Stimulated activated naive CD4-positive, alpha-beta T cell (primary cell): ENCODE measurements at regions not wholly inside any gene's neighbourhood (a gene's known extent, or its start where the extent isn't known, plus 50 kb on each side); places are given as distances from the start of the nearest gene placed in this dataset.

Source experiments
- DNase-seq, 6 experiments: peaks; one replicate each; lab custom pipeline; 2025; lab: John Stamatoyannopoulos, UW

DNA sequence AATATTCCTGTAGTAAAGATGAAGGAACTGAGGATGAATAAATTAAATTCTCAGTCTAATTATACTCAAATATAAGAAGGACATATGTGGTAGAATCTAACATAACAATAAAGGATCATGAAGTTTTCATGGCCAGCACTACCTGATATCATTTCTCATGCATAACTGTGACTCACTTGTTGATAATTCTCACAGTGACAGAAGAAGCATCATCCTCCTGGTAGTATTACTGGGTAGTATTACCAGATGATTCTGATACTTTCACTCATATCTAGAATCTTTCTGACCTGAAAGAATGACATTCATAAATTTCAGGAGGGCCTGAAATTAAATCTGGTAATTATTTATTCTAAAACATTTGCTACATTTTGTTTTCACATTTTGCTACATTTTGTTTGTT is 1375.0 kb downstream of the EPHA7 start:
- no peak for DNase-seq

DNA sequence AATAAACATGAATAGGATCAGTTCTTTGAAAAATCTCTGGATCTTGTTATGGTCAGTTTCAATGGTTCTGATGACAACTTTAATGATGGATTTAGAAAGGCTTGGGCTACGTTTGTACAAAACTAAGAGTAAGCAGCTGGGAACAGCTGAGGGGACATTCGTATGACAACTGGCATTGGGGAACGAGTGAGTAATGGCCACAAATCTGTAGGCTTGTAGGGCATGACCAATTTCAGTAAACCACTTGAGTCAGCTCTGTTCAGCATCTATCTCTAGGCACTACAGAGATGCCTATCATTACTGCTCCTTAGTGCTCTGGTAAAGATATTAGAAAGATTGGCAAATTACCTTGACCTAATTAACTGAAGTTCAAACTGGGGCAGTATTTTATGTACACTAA is 1375.6 kb downstream of the EPHA7 start:
- no peak for DNase-seq

DNA sequence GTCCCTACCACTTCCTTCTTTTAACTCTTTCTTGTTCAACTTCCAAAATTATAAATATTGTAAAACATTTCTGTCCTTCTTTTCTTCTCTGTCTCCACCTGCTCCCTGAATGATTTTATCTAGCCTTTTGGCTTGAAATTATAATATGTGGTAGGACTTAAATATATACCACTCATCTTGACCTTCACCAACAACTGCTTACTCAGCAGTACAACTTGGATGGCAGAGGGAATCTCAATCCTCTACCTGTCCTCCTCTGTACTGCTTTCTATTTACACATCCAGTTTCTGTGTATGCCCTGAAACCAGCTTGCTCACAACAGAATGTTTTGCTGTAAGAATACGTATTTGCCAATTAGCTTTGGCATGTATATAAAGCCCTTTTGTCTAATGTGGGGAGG is 1392.5 kb downstream of the EPHA7 start:
- DNase-seq: no peak

DNA sequence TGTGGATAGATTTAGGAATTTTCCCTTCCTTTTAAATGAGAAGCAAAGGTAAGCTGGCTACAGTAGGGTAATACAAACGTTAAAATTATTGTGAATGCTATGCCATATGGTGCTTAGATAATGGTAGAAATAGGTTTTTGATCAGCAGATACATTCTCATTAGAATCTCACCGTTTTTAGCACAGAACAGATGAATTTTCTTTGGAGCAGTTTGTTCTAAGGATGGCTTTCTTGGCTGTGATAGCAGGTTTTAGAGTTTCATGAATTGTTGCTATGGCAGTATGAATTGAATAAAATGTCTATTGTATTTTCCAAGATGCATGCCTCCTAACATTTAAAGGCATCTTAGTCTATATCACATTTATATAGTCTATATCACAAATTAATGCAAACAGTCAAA is 1394.5 kb downstream of the EPHA7 start:
- no peak for DNase-seq

DNA sequence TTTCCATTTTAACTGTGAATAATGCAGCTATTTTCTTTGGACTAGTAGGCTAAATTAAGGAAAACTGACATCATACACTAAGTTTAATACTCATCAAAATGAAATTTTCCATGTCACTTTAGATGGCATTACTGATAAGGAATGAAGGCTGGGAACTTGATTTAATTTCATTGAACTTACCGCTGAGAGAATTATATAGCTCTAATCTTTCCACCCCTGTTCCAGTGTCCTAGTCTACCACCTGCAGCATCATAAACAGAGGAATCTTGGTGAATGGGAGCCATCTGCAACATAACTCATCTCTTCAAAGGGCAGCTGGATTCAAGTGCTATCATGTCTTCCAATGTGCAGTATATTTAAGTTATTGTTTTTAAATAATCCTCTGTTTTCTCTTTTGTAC is 1395.2 kb downstream of the EPHA7 start:
- DNase-seq: no peak

DNA sequence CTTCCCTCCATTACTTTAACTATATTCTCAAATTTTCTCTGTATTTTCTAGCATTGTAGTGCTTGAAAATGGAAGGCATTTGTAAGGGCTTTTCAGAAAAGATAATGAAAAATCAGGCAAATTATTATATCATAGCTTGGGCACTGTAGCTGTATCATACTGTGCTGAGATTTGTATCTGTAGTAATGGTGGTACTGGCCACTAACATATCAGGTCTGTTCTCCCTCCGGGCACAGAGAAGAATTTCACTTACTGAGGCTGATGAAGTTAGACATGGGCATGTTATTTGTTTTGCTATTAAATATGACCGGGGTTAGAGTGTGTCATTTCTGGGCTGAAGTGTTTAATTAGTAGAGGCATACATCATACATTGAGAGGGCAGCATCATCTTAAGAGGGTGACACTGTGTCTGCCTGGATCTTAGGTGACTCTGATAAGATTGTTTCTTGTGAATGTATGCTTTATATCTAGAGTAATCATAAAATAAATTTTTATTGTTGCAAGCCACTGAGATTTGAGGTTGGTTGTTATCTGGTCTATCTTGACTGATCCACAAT is 1395.9 kb downstream of the EPHA7 start:
- DNase-seq: no peak

DNA sequence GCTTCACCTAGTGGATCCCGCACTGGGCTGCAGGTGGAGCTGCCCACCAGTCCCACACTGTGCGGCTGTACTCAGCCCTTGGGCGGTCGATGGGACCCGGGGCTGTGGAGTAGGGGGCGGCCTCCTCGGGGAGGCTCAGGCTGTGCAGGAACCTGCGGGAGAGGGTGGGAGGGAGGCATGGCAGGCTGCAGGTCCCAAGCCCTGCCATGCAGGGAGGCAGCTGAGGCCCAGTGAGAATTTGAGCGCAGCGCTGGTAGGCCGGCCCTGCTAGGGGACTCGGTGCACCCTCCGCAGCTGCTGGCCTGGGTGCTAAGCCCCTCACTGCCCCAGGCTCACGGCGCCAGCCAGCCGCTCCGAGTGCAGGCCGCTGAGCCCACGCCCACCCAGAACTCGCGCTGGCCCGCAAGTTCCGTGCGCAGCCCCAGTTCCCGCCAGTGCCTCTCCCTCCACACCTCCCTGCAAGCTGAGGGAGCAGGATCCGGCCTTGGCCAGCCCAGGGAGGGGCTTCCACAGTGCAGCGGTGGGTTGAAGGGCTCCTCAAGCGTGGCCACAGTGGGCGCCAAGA is 1407.6 kb downstream of the EPHA7 start:
- DNase-seq: no peak

DNA sequence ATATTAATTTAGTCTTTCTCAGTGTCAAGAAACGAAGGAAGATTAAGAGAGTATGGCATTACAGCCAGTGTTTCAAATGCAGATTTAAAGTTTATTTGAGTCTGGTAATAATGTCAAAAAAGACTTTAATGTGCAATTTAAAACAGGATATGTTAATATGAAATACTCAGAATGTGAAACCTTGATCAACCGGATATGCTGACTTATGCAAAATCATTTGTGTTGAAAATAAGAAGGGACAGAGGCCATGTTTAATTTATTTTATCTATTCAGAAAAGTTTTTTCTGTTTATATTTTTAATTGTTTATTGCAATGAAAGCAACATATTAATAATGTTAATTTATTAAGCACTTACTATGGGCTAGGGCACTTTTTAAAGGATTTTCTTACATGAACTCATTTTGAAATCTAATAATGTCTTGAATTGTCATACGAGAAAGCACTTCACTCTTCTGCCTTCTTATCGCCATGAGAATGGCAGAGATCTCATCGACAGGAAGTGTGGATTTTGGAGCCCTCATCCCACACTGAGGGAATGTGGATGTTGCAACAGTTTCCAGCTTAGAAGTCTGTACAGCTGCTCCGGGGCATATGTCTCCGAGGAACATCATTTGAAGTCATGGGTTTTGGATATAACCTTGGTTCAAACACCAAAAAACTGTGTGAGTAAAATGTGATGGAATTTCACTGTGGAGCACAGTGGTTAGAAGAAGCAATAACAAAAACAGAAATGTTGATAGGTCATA is 1410.4 kb downstream of the EPHA7 start:
- no peak for DNase-seq

DNA sequence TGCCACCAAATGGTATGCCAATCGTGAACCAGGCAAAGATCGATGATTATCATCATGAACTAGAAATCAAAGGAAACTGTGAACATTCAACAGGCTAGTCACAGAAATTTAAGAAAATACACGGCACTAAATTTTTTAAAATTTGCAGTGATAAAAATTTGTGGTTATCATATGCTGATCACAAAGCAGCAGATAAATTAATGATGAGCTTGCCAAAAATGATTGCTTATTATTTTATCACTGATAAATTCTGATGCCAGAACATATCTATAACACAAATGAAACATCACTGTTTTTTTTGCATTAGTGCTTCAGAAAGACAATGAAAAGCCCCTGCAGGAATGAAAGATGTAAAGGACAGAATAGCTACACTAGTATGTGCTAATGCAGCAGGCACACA is 1413.2 kb upstream of the MAP3K7 start:
- no peak for DNase-seq

DNA sequence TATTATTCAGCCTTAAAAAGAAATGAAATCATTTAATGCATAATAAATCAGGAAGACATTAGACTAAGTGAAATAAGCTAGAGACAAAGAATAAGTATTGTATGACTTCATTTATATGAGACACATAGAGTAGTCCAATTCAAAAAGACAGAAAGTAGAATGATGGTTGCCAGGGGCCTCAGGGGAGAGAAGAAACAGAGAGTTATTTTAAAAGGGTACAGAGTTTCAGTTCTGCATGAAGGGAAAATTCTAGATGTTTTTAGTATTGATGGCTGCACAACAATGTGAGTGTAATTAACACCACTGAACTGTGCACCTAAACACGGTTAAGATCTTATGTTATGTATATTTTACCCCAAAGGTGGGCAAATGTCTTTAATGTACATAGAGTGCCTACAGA is 1407.9 kb upstream of the MAP3K7 start:
- DNase-seq: no peak

DNA sequence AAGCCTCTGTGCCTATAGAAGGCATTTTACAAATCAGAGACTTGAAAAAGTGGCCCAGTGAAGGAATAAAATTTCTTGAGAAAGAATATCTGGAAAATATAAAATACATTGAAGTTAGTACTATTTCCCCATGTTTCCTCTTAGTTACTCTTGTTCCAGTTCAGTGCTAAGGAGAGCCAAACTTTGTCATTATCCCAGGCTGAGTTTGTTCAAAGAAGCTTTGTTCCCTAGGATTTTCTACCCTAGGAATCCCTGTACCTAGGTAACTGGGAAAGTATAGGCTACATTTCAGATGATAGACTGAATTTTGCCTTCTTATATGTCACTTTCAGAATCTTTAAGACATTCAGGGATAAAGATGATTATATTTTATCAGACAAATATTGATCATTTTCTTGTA is 1395.7 kb upstream of the MAP3K7 start:
- no peak for DNase-seq

DNA sequence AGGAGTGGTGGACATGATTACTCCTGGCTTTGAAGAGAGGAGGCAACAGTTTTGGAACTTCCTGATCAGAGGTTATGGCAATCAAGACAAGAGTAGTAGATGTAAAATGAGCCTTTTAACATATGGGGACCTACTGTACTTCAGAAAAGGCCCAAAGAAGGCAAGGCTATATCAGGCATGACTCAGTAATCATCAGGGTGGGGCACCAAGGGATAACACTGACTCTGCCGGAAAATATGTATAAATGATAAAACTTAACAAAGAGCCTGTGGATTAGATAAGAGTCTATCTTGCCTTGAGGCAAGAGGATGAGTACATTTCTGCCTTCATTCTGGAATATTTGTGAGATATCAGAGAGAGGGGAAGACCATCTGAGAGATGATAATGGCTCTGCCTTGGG is 1389.9 kb upstream of the MAP3K7 start:
- DNase-seq: no peak

DNA sequence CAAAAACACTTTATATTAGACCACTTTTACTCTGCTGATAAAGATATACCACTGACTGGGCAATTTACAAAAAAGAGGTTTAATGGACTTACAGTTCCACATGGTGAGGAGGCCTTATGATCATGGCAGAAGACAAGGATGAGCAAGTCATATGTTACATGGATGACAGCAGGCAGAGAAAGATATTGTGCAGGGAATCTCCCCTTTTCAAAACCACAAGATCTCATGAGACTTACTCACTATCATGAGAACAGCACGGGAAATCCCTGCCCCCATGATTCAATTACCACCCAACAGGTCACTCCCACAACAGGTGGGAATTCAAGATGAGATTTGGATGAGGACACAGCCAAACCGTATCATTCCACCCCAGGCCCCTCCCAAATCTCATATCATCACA is 1383.8 kb upstream of the MAP3K7 start:
- DNase-seq: no peak

DNA sequence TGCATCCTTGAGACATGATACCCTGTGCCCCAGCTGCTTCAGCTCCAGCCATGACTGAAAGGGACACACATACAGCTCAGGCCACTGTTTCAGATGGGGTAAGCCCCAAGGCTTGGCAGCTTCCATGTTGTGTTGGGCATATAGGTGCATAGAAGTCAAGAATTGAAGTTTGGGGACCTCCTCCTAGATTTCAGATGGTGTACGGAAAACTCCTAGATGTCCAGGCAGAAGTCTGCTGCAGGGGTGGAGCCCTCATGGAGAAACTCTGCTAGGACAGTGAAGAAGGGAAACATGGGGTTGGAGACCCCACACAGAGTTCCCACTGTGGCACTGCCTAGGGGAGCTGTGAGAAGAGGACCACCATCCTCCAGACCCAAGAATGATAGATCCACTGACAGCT is 1379.0 kb upstream of the MAP3K7 start:
- no peak for DNase-seq

DNA sequence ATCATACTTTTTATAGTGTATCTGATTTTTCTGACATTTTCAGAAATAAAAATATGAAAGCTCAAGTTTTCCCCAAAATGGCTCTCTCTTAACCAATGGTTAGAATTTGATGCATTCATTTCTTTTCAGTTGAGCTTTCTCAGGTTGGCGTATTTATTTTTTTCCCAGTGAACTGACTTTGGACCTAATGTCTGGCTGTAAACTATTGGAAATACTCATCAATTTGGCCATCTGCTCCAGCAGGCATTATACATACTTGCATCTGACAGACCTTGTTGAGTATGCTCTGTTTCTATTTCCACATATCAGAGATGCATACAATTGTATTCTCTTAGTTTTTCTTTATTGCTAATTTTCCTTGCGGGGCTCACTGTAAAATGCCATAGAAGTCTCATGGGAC is 1374.8 kb upstream of the MAP3K7 start:
- DNase-seq: no peak

DNA sequence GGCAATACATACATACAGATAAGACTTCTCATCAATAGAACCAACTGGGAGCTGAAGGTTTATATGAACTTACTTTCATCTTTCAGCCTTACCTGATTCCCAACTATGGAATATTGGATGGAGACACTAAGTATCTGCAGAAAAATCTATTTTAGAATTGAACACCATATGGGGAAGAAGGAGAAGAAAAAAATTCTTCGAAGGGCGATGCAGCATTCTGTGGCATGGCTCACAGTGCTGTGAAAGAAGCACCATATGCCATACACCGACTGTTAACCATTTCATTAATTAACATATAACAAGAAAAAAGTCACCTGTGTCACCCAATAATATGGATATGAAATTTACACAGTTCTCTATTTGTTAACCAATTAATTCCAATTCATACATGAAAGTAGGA is 1374.4 kb upstream of the MAP3K7 start:
- DNase-seq: no peak

DNA sequence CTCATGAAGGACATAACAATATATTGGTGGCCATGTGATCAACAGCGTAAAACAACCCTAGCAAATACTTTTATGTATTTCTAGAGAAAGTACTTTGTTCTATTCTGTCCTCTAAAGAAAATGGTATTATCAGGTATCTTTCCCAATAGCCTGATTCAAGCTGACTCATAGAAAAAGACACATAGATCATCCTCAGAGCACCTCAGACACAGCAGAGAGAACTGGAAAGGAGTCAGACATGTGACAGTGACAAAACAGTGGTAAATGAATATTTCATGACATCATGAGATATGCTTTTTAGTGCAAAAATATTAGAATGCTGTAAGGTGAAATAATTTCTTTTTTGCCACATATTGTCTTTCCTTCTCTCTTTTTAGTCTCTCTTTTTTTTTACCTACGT is 1355.0 kb upstream of the MAP3K7 start:
- no peak for DNase-seq

DNA sequence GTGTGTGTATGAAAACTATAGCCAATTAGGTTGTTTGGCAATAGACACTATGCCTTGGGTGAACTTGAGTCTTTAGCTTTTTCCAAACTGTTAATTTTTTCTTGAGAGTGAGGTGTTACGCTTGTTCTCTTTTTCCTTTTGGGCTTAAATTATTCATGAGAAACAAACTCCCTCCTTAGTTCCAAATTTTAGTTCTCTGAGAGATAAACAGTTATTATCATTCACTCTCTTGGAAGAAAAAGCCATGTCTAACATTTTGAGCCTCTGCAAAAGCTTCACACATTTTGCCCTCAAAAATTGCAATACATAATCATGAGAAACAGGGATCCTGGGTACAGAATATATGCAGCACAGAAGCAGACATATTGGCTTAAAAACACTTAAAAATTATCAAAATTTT is 1353.9 kb upstream of the MAP3K7 start:
- no peak for DNase-seq

DNA sequence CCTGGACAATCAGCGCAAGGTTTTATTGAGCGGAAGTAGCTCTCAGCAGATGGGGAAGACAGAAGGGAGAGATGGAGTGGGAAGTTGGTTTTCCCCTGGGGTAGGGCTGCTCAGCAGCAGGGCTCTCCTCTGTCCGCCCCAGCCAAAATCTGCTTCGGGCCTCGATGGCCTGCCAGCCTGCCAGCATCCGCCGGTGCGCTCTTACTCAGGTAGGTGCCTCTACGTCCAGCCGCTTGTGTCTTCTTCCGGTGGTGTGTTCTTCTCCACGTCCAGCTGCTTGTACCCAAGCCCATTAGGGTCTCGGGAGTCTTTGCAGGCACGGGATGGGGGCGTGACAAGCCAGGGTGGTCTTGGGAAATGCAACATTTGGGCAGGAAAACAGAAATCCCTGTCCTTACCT is 1340.0 kb upstream of the MAP3K7 start:
- DNase-seq: no peak

DNA sequence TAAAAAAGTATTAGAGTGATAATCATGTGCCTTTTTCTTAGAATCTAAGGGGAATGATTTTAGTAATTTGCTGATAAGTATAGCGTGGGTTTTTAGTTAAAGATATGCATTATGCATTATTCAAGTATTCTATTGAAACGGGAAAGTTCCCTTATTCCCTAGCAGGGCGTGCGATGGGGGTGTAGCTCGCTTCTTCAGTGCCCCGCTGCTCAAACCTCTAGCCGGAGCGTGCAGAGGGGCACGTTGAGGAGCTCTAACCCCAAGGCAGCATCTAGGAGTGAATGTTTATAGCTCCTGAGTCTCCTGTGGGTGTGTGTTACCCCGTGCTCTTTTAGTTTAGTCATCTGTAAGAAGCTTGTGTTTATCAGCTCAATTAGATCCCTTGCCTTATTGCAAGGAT is 1339.5 kb upstream of the MAP3K7 start:
- DNase-seq: no peak

DNA sequence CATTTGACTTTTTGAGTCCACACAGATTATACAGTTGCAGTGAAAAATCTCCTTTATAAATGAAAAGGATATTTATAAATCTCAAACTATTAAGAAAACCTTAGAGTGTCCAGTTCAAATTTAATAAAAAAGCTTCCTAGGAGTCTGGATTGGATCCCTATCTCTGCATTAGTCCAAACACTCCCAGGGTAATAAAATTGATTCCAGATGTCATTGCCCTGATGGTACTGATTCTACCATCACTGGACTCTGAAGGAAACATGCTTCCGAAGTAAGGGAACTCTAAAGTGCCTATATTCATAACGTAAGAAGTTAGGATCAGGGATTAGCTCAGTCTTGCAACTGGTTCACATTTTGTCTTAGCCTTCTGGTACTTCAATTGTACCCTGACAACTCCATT is 1325.1 kb upstream of the MAP3K7 start:
- no peak for DNase-seq

DNA sequence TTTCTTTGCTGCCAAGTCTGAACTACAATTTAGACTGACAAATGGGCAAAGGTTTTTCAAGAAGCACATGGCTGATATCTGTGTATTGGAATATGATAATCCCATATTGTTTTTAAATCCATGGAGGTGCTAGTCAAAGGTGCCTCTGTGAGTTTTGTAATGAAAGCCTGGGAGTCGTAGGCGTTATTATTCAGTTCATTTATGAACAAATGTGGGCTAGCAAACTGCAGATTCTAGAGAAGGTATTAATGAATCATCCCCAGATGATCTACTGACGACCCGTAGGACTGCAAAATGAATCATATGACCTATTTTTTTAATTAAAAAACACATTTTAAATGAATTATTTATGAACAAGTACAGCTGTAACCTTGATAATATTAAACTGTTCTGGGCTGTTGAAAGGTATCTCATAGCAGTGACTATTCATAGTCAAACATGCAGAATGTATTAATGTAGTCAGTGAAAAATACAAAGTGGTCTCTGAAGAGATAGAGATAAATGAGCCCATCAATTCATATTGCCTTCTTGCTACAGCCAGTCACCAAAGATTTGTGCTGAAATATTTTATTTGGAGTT is 1317.8 kb upstream of the MAP3K7 start:
- no peak for DNase-seq

DNA sequence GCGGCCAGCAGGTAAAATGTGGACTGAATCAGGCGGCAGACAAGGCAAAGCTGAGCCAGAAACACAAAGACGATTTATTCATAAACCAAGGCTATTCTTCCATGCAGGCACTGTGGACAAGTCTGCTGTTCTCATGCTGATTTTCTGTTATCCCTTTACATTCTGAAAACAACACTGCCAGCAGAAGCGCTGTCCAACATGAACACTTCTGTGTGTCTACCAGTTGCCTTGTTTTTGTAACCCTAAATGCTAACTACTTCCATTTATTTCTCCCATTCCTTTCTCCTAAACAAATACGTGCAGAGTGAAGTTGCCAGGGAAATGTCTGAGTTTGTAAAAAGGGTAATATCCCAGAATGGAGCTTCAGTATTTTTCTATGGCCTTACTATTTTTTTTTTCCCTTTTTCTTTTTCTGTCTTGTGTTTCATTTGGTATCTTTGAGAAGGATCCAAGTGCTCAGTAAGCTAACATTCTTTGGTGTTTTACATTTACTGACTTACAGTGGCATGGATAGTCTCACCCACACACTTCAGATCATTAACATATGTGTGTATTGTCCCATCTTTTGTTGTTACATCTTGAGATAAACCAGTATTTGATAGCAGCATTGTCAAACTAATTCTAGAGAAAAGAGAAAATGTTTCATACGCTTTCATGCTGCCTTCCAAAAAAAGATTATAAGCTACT is 1308.9 kb upstream of the MAP3K7 start:
- DNase-seq: no peak
